ENCODE measurements at regions not wholly inside any gene's neighbourhood (a gene's known extent, or its start where the extent isn't known, plus 50 kb on each side); places are given as distances from the start of the nearest gene placed in this dataset.
A peak's percentile ranks its signal among the peaks of the same experiment; 100 is the strongest.

DNA sequence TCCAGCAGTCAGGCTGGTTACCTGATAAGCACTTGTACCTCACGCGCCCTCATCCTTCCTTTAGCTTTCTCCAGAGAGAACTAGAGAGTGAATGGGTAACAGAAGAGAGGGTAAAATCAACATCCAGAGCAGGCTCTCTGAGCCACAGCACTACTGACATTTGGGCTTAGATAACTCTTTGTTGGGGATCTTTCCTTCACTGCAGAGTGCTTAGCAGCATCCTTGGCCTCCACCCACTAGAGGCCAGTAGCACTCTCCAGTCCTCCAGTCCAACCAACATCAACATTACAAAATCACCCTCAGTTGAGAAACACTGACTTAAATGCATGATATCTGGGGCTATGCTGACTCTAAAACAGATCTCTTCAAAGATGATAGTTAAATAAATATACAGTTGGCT lies 220.7 kb downstream of the TACR3 start:
- no peak for TF ChIP-seq TEAD4 (IDR thresholded peaks at IDR 0.05)
- no peak for TF ChIP-seq USF1 (IDR thresholded peaks at IDR 0.05)
- no peak for TF ChIP-seq ZBTB7A (IDR thresholded peaks at IDR 0.05; ENCODE audit: low read depth)
- TF ChIP-seq EGR1 (IDR thresholded peaks at IDR 0.05), result no peak
- TF ChIP-seq RAD21 (IDR thresholded peaks at IDR 0.05; ENCODE audit: low read depth), result no peak
- TF ChIP-seq, protein P1, sequence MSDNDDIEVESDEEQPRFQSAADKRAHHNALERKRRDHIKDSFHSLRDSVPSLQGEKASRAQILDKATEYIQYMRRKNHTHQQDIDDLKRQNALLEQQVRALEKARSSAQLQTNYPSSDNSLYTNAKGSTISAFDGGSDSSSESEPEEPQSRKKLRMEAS (IDR thresholded peaks at IDR 0.05), result no peak
- TF ChIP-seq CREB1 (IDR thresholded peaks at IDR 0.05; ENCODE audit: low read depth), result no peak
- TF ChIP-seq TCF12 (IDR thresholded peaks at IDR 0.05; ENCODE audit: low read depth), result no peak
- TF ChIP-seq, protein P2, sequence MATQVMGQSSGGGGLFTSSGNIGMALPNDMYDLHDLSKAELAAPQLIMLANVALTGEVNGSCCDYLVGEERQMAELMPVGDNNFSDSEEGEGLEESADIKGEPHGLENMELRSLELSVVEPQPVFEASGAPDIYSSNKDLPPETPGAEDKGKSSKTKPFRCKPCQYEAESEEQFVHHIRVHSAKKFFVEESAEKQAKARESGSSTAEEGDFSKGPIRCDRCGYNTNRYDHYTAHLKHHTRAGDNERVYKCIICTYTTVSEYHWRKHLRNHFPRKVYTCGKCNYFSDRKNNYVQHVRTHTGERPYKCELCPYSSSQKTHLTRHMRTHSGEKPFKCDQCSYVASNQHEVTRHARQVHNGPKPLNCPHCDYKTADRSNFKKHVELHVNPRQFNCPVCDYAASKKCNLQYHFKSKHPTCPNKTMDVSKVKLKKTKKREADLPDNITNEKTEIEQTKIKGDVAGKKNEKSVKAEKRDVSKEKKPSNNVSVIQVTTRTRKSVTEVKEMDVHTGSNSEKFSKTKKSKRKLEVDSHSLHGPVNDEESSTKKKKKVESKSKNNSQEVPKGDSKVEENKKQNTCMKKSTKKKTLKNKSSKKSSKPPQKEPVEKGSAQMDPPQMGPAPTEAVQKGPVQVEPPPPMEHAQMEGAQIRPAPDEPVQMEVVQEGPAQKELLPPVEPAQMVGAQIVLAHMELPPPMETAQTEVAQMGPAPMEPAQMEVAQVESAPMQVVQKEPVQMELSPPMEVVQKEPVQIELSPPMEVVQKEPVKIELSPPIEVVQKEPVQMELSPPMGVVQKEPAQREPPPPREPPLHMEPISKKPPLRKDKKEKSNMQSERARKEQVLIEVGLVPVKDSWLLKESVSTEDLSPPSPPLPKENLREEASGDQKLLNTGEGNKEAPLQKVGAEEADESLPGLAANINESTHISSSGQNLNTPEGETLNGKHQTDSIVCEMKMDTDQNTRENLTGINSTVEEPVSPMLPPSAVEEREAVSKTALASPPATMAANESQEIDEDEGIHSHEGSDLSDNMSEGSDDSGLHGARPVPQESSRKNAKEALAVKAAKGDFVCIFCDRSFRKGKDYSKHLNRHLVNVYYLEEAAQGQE (IDR thresholded peaks at IDR 0.05; ENCODE audit: low read depth), result no peak
- TF ChIP-seq TAF1 (IDR thresholded peaks at IDR 0.05; ENCODE audit: low read depth), result no peak

DNA sequence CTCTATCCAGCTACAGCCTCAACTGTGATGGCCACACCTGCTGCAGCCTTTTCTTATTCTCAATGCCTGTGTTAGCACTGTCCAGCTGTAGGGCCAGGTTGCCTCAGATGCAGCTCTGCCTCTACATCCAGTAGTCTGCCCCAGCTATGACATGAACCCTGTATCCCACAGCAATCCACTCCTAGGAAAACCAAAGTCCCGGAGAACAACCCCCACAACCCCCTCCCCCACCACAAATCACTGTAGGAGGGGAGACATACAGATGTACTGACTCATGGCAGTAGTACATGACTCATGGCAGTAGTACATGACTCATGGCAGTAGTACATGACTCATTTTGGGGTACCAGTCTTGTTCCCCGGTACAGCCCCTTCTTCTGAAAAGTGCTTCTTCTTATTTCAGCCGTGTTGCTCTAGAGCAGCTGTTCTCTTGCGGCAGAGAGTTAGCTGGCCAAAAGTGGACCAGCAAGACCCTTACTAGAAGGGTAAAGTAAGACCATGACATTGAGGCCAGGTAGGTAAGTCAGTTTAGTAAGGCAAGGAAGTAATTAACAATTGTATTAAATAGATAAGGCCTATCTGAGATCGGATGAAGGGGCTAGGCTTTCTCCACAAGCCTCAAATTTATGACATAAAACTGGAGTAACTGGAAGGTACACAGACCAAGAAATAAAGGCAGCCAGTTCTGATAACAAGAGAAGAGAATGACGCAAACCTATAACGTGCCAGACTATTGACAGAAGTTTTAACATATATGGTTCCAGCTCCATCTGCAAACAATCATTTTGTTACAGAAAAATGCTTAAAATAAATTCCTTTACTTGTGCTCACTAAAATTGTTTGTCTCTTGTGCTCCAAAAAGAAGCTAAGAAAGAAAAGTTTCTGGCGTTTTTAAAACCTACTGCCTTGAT lies 221.4 kb downstream of the TACR3 start:
- TF ChIP-seq USF1 (IDR thresholded peaks at IDR 0.05), result no peak
- TF ChIP-seq TCF12 (IDR thresholded peaks at IDR 0.05; ENCODE audit: low read depth), result 0 out of 2 replicates have a peak, but pooled peaks have one; percentile 22

DNA sequence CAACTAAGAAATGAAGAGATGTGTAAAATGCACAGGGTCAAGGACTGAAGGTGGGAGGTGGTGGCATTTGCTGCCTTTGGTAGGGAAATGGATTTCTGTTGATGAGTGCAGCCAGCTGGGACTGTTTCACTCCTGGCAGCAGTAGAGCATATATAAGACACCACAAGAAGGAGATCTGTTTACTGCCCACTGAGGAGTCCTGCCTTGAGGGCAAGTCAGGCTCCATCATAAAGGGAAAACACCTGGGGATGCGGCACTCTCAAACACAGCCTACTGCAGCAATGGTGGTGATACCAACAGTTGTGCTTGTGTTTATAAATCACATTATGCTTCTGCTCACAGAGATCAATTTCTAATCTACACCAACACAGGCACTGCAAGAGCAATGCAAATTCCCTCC lies 222.1 kb downstream of the TACR3 start:
- TF ChIP-seq RAD21 (IDR thresholded peaks at IDR 0.05; ENCODE audit: low read depth), result no peak
- TF ChIP-seq EP300 (IDR thresholded peaks at IDR 0.05; ENCODE audit: borderline replicate concordance), result no peak
- TF ChIP-seq, protein P2 (IDR thresholded peaks at IDR 0.05; ENCODE audit: low read depth), result no peak
- TF ChIP-seq, protein P1 (IDR thresholded peaks at IDR 0.05), result no peak

DNA sequence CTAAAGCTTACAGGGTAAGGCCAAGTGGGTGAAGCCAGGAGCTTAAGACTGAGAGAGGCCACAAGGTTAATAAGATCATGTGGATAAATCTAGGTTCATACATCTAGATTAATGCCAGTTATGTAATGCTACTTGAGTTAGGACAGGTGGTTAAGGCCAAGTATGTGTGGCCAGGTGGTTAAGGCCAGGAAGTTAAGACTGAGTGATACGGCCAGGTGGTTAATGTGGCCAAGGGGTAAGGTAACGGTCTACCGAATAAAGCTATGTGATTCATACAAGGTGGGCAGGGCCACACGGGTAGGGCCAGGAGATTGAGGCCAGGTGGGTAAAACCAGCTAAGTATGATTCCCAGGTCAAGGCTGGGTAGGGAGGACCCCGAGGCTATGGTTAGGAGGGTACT lies 223.0 kb downstream of the TACR3 start:
- TF ChIP-seq NFIC (IDR thresholded peaks at IDR 0.05) (no peak), ZBTB7A (IDR thresholded peaks at IDR 0.05; ENCODE audit: low read depth) (no peak), RAD21 (IDR thresholded peaks at IDR 0.05; ENCODE audit: low read depth) (no peak), TEAD4 (IDR thresholded peaks at IDR 0.05) (no peak), USF1 (IDR thresholded peaks at IDR 0.05) (no peak), CEBPB (IDR thresholded peaks at IDR 0.05) (no peak)

GRCh38 chr4:103493450-103494159 lies 226.2 kb downstream of the TACR3 start:
- TF ChIP-seq, protein P2 (IDR thresholded peaks at IDR 0.05; ENCODE audit: low read depth), result no peak
- no peak for TF ChIP-seq EGR1 (IDR thresholded peaks at IDR 0.05)
- TF ChIP-seq TCF12 (IDR thresholded peaks at IDR 0.05; ENCODE audit: low read depth), result no peak
- TF ChIP-seq NFIC (IDR thresholded peaks at IDR 0.05), result no peak
- TF ChIP-seq CREB1 (IDR thresholded peaks at IDR 0.05; ENCODE audit: low read depth), result no peak
- no peak for TF ChIP-seq EP300 (IDR thresholded peaks at IDR 0.05; ENCODE audit: borderline replicate concordance)
- TF ChIP-seq, protein P1 (IDR thresholded peaks at IDR 0.05), result no peak
- TF ChIP-seq CEBPB (IDR thresholded peaks at IDR 0.05), result no peak
- TF ChIP-seq ZBTB7A (IDR thresholded peaks at IDR 0.05; ENCODE audit: low read depth), result no peak
- no peak for TF ChIP-seq RAD21 (IDR thresholded peaks at IDR 0.05; ENCODE audit: low read depth)
- no peak for TF ChIP-seq TAF1 (IDR thresholded peaks at IDR 0.05; ENCODE audit: low read depth)
- no peak for TF ChIP-seq FOXM1 (IDR thresholded peaks at IDR 0.05; ENCODE audit: borderline replicate concordance, low read depth)
- TF ChIP-seq TEAD4 (IDR thresholded peaks at IDR 0.05), result no peak
- no peak for TF ChIP-seq USF1 (IDR thresholded peaks at IDR 0.05)
- TF ChIP-seq YY1 (IDR thresholded peaks at IDR 0.05; ENCODE audit: low read depth), result no peak

Measured in Ishikawa (cell line).